Endothelial cell of umbilical vein (primary cell): ENCODE measurements at regions not wholly inside any gene's neighbourhood (a gene's known extent, or its start where the extent isn't known, plus 50 kb on each side); places are given as distances from the start of the nearest gene placed in this dataset.

ENCODE experiments used
- EZH2 ChIP-seq: IDR thresholded peaks from 2 replicates; pipeline ENCODE4 v1.6.1; 2012; ENCODE audit warnings: borderline replicate concordance, low read depth, mild to moderate bottlenecking, moderate library complexity, low read length, inconsistent platforms; ENCODE audit not compliant: severe bottlenecking
- POLR2AphosphoS5 ChIP-seq: IDR thresholded peaks from 2 replicates; pipeline ENCODE4 v1.6.1; 2012; ENCODE audit warnings: low read depth, mild to moderate bottlenecking, control low read depth, low read length, moderate library complexity; ENCODE audit not compliant: insufficient read depth
- TF ChIP-seq, protein P1 (sequence below), 2 donors: IDR thresholded peaks; 1 replicate in 1 of 2; 2 replicates in 1 of 2; pipeline ENCODE4 v1.5.1; 2011; ENCODE audit warnings: low read length in 2 of 2, mild to moderate bottlenecking in 2 of 2, moderate library complexity in 2 of 2, control low read depth in 1 of 2, inconsistent platforms in 1 of 2, low read depth in 1 of 2; ENCODE audit not compliant: insufficient read depth in 1 of 2; ENCODE audit errors: extremely low read depth in 1 of 2
- TF ChIP-seq, protein P2 (sequence below): IDR thresholded peaks from 2 replicates; pipeline ENCODE4 v1.6.1; 2011; ENCODE audit not compliant: insufficient read depth, insufficient read length

DNA sequence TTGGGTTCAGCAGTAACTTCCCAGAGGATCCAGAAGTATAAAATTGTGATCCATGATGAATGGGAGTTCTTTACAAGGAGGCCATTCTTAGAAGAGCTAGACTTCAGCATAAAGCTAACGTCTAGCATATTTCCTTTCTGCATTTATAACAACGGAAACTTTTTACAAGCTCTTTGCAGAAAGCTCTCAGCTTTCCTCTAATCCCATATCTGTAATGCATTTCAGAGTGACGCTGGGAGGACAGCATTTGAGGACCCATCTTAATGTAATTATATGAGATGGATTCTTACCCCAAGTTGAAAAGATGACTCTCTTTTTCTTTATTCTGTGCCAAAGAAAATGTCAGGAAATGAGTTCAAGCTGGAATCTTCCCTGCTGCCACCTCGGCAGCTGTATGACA lies 132.0 kb upstream of the CACHD1 start:
- TF ChIP-seq, protein P1, sequence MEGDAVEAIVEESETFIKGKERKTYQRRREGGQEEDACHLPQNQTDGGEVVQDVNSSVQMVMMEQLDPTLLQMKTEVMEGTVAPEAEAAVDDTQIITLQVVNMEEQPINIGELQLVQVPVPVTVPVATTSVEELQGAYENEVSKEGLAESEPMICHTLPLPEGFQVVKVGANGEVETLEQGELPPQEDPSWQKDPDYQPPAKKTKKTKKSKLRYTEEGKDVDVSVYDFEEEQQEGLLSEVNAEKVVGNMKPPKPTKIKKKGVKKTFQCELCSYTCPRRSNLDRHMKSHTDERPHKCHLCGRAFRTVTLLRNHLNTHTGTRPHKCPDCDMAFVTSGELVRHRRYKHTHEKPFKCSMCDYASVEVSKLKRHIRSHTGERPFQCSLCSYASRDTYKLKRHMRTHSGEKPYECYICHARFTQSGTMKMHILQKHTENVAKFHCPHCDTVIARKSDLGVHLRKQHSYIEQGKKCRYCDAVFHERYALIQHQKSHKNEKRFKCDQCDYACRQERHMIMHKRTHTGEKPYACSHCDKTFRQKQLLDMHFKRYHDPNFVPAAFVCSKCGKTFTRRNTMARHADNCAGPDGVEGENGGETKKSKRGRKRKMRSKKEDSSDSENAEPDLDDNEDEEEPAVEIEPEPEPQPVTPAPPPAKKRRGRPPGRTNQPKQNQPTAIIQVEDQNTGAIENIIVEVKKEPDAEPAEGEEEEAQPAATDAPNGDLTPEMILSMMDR (IDR thresholded peaks at IDR 0.05; ENCODE audit: extremely low read depth in 1 of 2, insufficient read depth in 1 of 2, low read depth in 1 of 2, low read length in 2 of 2) = no peak
- TF ChIP-seq POLR2AphosphoS5 (no peak), EZH2 (no peak)
- TF ChIP-seq, protein P2, sequence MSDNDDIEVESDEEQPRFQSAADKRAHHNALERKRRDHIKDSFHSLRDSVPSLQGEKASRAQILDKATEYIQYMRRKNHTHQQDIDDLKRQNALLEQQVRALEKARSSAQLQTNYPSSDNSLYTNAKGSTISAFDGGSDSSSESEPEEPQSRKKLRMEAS = no peak
